ENCODE measurements at regions not wholly inside any gene's neighbourhood (a gene's known extent, or its start where the extent isn't known, plus 50 kb on each side); places are given as distances from the start of the nearest gene placed in this dataset.
"Not testable (repeated sequence)": the region's sequence is repeated elsewhere in the genome, so short reads cannot be mapped to it uniquely, and the experiment has no call there.

GRCh38 chr17:77632619-77633018 is 325.9 kb upstream of the TNRC6C start:
- H3K4me3 ChIP-seq (ENCODE audit: control insufficient read depth in 1 of 7, extremely low read depth in 1 of 7, insufficient read depth in 4 of 7, low read depth in 2 of 7, low read length in 6 of 7), result no peak overlapping the region
- CTCF ChIA-PET, result no interaction called here
- 98% methylated on average over 6 of the region's 6 CpGs for WGBS (ENCODE audit: insufficient coverage)

GRCh38 chr17:77634710-77635109 is 323.8 kb upstream of the TNRC6C start:
- Histone ChIP-seq H3K4me3 (ENCODE audit: control insufficient read depth in 1 of 7, extremely low read depth in 1 of 7, insufficient read depth in 4 of 7, low read depth in 2 of 7, low read length in 6 of 7) (no peak overlapping the region), H3K9me3 (ENCODE audit: control extremely low read depth in 1 of 5, control insufficient read depth in 4 of 5, insufficient read depth in 2 of 5, low read depth in 1 of 5, low read length in 4 of 5) (no peaks in the 10 kb centered on the region), H3K27me3 (replicated peaks in 2 of 5; ENCODE audit: control insufficient read depth in 4 of 5, insufficient read depth in 5 of 5, low read length in 4 of 5) (no peaks in the 10 kb centered on the region), H3K4me1 (ENCODE audit: control extremely low read depth in 1 of 4, control insufficient read depth in 4 of 4, insufficient read depth in 4 of 4, low read length in 3 of 4) (no peaks in the 10 kb centered on the region), H3K36me3 (ENCODE audit: control insufficient read depth in 4 of 4, insufficient read depth in 4 of 4, low read length in 3 of 4) (no peaks in the 10 kb centered on the region), H3K27ac (ENCODE audit: insufficient read depth in 1 of 2, low read depth in 1 of 2, low read length in 2 of 2, poor library complexity in 1 of 2, severe bottlenecking in 2 of 2) (no peak overlapping the region)
- ChIA-PET POLR2A (no interaction called here), CTCF (interaction anchor here (1.5 kb wide), 1 partner anchor 9 kb away, joined by 3 read pairs; no protein-coding TSS in a partner anchor)
- WGBS (ENCODE audit: insufficient coverage), result 54% methylated on average over 4 of the region's 4 CpGs
- DNase-seq, result no peak

More at GRCh38 chr17:77632619-77633018, 325.9 kb upstream of the TNRC6C start:
- no peaks in the 10 kb centered on the region for H3K36me3 ChIP-seq (ENCODE audit: control insufficient read depth in 4 of 4, insufficient read depth in 4 of 4, low read length in 3 of 4)
- peaks cover 0 to 2% (median 0%) of the 10 kb centered on the region in 5 experiments for H3K9me3 ChIP-seq (ENCODE audit: control extremely low read depth in 1 of 5, control insufficient read depth in 4 of 5, insufficient read depth in 2 of 5, low read depth in 1 of 5, low read length in 4 of 5)
- no peak overlapping the region for H3K27ac ChIP-seq (ENCODE audit: insufficient read depth in 1 of 2, low read depth in 1 of 2, low read length in 2 of 2, poor library complexity in 1 of 2, severe bottlenecking in 2 of 2)
- POLR2A ChIA-PET, result no interaction called here
- no peaks in the 10 kb centered on the region for H3K27me3 ChIP-seq (replicated peaks in 2 of 5; ENCODE audit: control insufficient read depth in 4 of 5, insufficient read depth in 5 of 5, low read length in 4 of 5)
- H3K4me1 ChIP-seq (ENCODE audit: control extremely low read depth in 1 of 4, control insufficient read depth in 4 of 4, insufficient read depth in 4 of 4, low read length in 3 of 4), result peaks cover 0 to 7% (median 1%) of the 10 kb centered on the region in 4 experiments
- DNase-seq, result no peak

DNA sequence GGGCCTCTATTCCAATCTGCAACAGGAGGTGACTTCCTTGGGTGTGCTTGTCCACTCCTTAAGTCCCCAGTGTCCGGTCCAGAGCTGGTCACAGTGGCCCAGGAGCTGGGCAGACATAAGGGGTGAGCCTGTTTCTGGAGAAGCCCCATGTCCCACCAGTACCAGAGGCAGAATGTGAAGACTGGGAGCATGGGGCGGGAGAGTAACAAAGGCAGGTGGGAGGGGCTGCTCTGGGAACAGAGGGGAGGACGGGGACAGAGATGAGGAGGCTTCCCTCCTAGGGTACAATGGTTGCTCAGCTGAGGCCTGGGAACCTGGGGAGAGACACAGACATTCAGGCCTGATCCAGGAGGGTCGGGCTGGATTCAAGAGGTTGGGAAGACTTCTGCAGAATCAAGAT is 323.3 kb upstream of the TNRC6C start:
- ChIA-PET POLR2A (no interaction called here), CTCF (interaction anchor here (1.5 kb wide), 1 partner anchor 10 kb away, joined by 3 read pairs; no protein-coding TSS in a partner anchor)
- Histone ChIP-seq H3K36me3 (ENCODE audit: control insufficient read depth in 4 of 4, insufficient read depth in 4 of 4, low read length in 3 of 4) (no peaks in the 10 kb centered on the region), H3K27ac (ENCODE audit: insufficient read depth in 1 of 2, low read depth in 1 of 2, low read length in 2 of 2, poor library complexity in 1 of 2, severe bottlenecking in 2 of 2) (no peak overlapping the region), H3K4me1 (ENCODE audit: control extremely low read depth in 1 of 4, control insufficient read depth in 4 of 4, insufficient read depth in 4 of 4, low read length in 3 of 4) (no peaks in the 10 kb centered on the region), H3K4me3 (ENCODE audit: control insufficient read depth in 1 of 7, extremely low read depth in 1 of 7, insufficient read depth in 4 of 7, low read depth in 2 of 7, low read length in 6 of 7) (no peak overlapping the region), H3K27me3 (replicated peaks in 2 of 5; ENCODE audit: control insufficient read depth in 4 of 5, insufficient read depth in 5 of 5, low read length in 4 of 5) (no peaks in the 10 kb centered on the region), H3K9me3 (ENCODE audit: control extremely low read depth in 1 of 5, control insufficient read depth in 4 of 5, insufficient read depth in 2 of 5, low read depth in 1 of 5, low read length in 4 of 5) (no peaks in the 10 kb centered on the region)
- no peak for DNase-seq
- 100% methylated on average over 3 of the region's 4 CpGs for WGBS (ENCODE audit: insufficient coverage)

DNA sequence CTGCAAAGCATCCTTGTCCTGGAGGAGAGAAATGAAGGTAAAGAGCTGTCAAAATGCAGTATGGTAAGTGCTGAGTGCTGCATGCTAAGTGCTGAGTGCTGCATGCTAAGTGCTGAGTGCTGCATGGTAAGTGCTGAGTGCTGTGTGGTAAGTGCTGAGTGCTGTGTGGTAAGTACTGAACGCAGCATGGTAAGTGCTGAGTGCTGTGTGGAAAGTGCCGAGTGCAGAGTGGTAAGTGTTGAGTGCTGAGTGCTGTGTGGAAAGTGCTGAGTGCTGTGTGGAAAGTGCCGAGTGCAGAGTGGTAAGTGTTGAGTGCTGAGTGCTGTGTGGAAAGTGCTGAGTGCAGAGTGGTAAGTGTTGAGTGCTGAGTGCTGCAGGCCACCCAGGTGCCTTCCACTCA is 322.7 kb upstream of the TNRC6C start:
- H3K4me3 ChIP-seq (ENCODE audit: control insufficient read depth in 1 of 7, extremely low read depth in 1 of 7, insufficient read depth in 4 of 7, low read depth in 2 of 7, low read length in 6 of 7); H3K27me3 ChIP-seq (replicated peaks in 2 of 5; ENCODE audit: control insufficient read depth in 4 of 5, insufficient read depth in 5 of 5, low read length in 4 of 5); H3K9me3 ChIP-seq (ENCODE audit: control extremely low read depth in 1 of 5, control insufficient read depth in 4 of 5, insufficient read depth in 2 of 5, low read depth in 1 of 5, low read length in 4 of 5); H3K27ac ChIP-seq (ENCODE audit: insufficient read depth in 1 of 2, low read depth in 1 of 2, low read length in 2 of 2, poor library complexity in 1 of 2, severe bottlenecking in 2 of 2); H3K36me3 ChIP-seq (ENCODE audit: control insufficient read depth in 4 of 4, insufficient read depth in 4 of 4, low read length in 3 of 4); POLR2A ChIA-PET; H3K4me1 ChIP-seq (ENCODE audit: control extremely low read depth in 1 of 4, control insufficient read depth in 4 of 4, insufficient read depth in 4 of 4, low read length in 3 of 4); DNase-seq: not testable (repeated sequence)
- CTCF ChIA-PET, result interaction anchor here (1.5 kb wide), 1 partner anchor 10 kb away, joined by 3 read pairs; no protein-coding TSS in a partner anchor
- 98% methylated on average over 3 of the region's 3 CpGs for WGBS (ENCODE audit: insufficient coverage)

GRCh38 chr17:77636835-77637817 is 321.4 kb upstream of the TNRC6C start:
- POLR2A ChIA-PET, result no interaction called here
- Histone ChIP-seq H3K4me3 (ENCODE audit: control insufficient read depth in 1 of 7, extremely low read depth in 1 of 7, insufficient read depth in 4 of 7, low read depth in 2 of 7, low read length in 6 of 7) (no peak overlapping the region), H3K9me3 (ENCODE audit: control extremely low read depth in 1 of 5, control insufficient read depth in 4 of 5, insufficient read depth in 2 of 5, low read depth in 1 of 5, low read length in 4 of 5) (no peaks in the 10 kb centered on the region), H3K4me1 (ENCODE audit: control extremely low read depth in 1 of 4, control insufficient read depth in 4 of 4, insufficient read depth in 4 of 4, low read length in 3 of 4) (no peaks in the 10 kb centered on the region), H3K36me3 (ENCODE audit: control insufficient read depth in 4 of 4, insufficient read depth in 4 of 4, low read length in 3 of 4) (no peaks in the 10 kb centered on the region), H3K27me3 (replicated peaks in 2 of 5; ENCODE audit: control insufficient read depth in 4 of 5, insufficient read depth in 5 of 5, low read length in 4 of 5) (no peaks in the 10 kb centered on the region), H3K27ac (ENCODE audit: insufficient read depth in 1 of 2, low read depth in 1 of 2, low read length in 2 of 2, poor library complexity in 1 of 2, severe bottlenecking in 2 of 2) (no peak overlapping the region)
- WGBS (ENCODE audit: insufficient coverage), result 97% methylated on average over 16 of the region's 19 CpGs
- DNase-seq, result no peak
- CTCF ChIA-PET, result no interaction called here

DNA sequence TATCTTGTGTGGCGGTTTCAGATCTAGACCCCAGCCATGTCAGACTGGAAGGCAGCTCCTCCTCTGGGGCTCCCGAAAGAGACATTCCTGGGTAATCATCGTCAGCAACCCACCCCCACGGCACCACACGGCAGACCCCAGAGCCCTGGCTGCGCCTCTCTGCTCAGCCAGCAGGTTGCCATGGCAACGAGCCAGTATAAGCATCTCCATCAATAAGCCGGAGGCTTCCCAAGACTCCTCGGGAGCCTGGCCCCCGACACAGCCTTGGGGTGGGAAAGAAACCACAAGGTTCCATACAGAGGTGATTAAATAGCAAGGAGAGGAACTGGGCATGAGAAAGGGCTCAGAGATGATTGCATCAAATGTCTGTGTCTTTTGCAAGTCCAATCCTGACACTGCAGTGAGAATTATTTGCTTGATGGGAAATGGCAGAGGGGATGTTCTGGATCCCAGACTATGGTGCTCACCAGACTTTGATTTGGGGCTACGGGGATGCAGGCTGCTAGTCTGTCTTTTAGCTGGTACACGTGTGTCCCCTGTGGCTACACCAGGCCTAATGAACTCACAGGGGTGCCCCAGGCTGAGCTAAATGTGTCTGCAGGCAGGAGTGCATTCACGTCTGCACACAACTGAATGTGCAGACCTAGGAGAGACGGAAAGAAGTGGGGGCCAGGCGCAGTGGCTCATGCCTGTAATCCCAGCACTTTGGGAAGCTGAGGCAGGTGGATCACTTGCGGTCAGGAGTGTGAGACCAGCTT is 320.5 kb upstream of the TNRC6C start:
- Histone ChIP-seq H3K27me3 (replicated peaks in 2 of 5; ENCODE audit: control insufficient read depth in 4 of 5, insufficient read depth in 5 of 5, low read length in 4 of 5) (no peaks in the 10 kb centered on the region), H3K4me1 (ENCODE audit: control extremely low read depth in 1 of 4, control insufficient read depth in 4 of 4, insufficient read depth in 4 of 4, low read length in 3 of 4) (no peaks in the 10 kb centered on the region), H3K27ac (ENCODE audit: insufficient read depth in 1 of 2, low read depth in 1 of 2, low read length in 2 of 2, poor library complexity in 1 of 2, severe bottlenecking in 2 of 2) (no peak overlapping the region), H3K9me3 (ENCODE audit: control extremely low read depth in 1 of 5, control insufficient read depth in 4 of 5, insufficient read depth in 2 of 5, low read depth in 1 of 5, low read length in 4 of 5) (no peaks in the 10 kb centered on the region), H3K36me3 (ENCODE audit: control insufficient read depth in 4 of 4, insufficient read depth in 4 of 4, low read length in 3 of 4) (no peaks in the 10 kb centered on the region), H3K4me3 (ENCODE audit: control insufficient read depth in 1 of 7, extremely low read depth in 1 of 7, insufficient read depth in 4 of 7, low read depth in 2 of 7, low read length in 6 of 7) (no peak overlapping the region)
- ChIA-PET CTCF (no interaction called here), POLR2A (no interaction called here)
- no peak for DNase-seq
- WGBS (ENCODE audit: insufficient coverage), result 84% methylated on average over 15 of the region's 16 CpGs

- 97% methylated on average over 3 of the region's 3 CpGs for WGBS (ENCODE audit: insufficient coverage)
- Histone ChIP-seq H3K9me3 (ENCODE audit: control extremely low read depth in 1 of 5, control insufficient read depth in 4 of 5, insufficient read depth in 2 of 5, low read depth in 1 of 5, low read length in 4 of 5) (no peaks in the 10 kb centered on the region), H3K27ac (ENCODE audit: insufficient read depth in 1 of 2, low read depth in 1 of 2, low read length in 2 of 2, poor library complexity in 1 of 2, severe bottlenecking in 2 of 2) (no peak overlapping the region), H3K4me3 (ENCODE audit: control insufficient read depth in 1 of 7, extremely low read depth in 1 of 7, insufficient read depth in 4 of 7, low read depth in 2 of 7, low read length in 6 of 7) (no peak overlapping the region), H3K36me3 (ENCODE audit: control insufficient read depth in 4 of 4, insufficient read depth in 4 of 4, low read length in 3 of 4) (no peaks in the 10 kb centered on the region), H3K4me1 (ENCODE audit: control extremely low read depth in 1 of 4, control insufficient read depth in 4 of 4, insufficient read depth in 4 of 4, low read length in 3 of 4) (peaks cover 0 to 5% (median 2%) of the 10 kb centered on the region in 4 experiments), H3K27me3 (replicated peaks in 2 of 5; ENCODE audit: control insufficient read depth in 4 of 5, insufficient read depth in 5 of 5, low read length in 4 of 5) (no peaks in the 10 kb centered on the region)
- ChIA-PET POLR2A (no interaction called here), CTCF (no interaction called here)
- no peak for DNase-seq
These were observed 318.3 kb upstream of the TNRC6C start for GRCh38 chr17:77640252-77640651.
